Stimulated activated CD8-positive, alpha-beta memory T cell treated with anti-CD3 and anti-CD28 coated beads, Interleukin-15, amount 100 ng/mL, for 48 hours (primary cell): ENCODE measurements at regions not wholly inside any gene's neighbourhood (a gene's known extent, or its start where the extent isn't known, plus 50 kb on each side); places are given as distances from the start of the nearest gene placed in this dataset.
"Not testable (repeated sequence)": the region's sequence is repeated elsewhere in the genome, so short reads cannot be mapped to it uniquely, and the experiment has no call there.

ENCODE experiments used
- DNase-seq, 2 donors: peaks; one replicate each; pipeline ENCODE4 v3.0.0-alpha.2; 2020; ENCODE audit warnings: low read depth in 2 of 2

DNA sequence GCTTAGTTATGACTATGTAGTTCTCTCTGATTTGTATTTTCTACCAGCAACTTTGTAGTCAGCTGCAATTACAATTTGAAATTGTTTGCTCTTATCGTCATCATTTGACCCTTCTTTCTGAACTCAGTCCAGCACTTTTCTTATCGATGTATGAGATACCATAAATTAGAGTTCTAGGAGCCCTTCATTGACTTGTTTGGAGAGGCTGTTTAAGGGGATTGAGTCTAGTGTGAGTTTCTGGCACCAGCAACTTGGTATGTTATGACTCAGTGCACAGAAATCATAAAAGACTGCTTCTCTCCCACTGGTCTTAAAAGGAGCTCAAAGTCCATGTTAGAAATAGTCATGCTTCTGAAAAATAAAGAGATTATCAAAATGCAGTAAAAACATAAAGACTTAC, 190.3 kb downstream of the TENT5A start:
- DNase-seq = no peak

DNA sequence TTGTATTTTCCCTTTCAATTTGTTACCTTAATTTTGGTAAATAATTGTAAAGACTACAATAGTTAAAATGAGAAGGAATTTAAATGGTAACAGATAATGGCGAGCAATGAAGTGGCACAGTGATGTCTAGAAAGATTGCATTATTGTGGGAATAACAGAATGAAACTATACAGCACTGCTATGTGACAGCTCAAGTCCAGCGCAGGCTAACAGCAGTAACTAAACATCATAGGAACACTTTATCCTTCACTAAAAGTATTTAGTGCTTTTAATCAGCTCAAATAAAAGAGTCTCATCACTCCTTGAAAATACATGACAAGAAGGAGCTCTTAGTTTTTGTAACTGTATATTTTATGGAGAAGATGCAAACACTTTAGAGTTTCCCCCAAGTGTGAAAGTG, 190.8 kb downstream of the TENT5A start:
- DNase-seq = no peak

DNA sequence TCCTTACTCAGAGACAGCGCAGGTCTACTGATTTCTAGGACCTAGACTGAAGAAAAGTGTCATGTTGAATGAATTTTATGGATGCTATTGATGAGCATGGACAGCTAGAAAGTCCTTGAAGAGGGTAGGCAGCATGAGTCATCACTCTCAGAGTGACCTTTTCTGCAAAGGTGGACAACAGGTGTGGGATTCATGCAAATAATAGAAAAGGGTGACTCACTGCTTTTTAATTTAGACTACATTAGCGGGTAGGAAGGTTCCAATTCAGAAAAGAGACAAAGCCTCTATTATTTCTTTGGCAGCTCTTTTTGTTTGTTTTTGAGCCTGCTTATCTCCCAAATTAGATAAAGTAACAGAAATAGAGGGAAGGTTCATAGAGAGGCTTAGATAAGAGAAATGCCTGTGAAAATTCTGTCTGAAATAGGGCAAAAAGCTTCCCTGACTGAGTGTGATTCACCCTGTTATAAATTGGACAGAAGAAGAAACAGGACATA, 191.4 kb downstream of the TENT5A start:
- DNase-seq = no peak

- DNase-seq = no peak
Observed at GRCh38 chr6:81557811-81558210, 194.7 kb downstream of the TENT5A start.

DNA sequence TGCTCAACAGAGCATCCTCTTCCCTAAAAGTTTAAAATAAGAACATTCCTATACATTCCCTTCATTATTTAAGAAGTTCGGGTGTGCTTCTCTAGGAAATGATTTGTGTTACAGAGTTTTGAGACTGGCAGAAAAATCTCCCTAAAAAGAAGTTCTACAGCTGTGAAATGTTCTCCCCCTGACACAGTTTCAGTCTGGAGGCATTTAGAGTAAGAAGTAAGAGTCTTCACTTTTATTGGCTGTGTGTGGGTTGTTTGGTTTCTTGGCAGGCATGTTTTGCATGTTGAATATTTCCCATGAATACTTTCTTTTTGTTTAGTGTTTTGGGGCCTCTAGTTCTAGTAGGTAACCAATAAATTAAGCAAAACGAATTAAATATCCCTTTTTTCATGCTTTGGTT, 195.9 kb downstream of the TENT5A start:
- no peak for DNase-seq

GRCh38 chr6:81553216-81553615, 199.3 kb downstream of the TENT5A start:
- no peak for DNase-seq

DNA sequence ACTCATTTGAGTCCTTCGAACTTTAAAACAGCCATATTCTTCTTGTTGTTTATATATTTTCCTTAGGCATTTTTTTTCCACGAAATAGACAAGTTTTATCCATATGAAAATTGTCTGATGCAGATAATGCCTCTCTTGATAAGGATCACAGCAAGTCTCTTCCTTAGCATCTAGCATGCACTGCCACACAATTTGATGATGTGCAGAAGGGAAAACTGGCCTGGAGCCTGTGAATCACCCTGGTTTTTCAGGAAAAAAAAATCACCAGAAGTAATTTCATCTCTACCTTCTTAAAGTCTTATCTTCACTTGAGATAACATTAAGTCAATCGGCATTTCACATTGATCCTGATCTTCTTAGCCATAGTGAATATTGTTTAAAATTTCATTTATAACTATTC, 199.8 kb downstream of the TENT5A start:
- DNase-seq = no peak

DNA sequence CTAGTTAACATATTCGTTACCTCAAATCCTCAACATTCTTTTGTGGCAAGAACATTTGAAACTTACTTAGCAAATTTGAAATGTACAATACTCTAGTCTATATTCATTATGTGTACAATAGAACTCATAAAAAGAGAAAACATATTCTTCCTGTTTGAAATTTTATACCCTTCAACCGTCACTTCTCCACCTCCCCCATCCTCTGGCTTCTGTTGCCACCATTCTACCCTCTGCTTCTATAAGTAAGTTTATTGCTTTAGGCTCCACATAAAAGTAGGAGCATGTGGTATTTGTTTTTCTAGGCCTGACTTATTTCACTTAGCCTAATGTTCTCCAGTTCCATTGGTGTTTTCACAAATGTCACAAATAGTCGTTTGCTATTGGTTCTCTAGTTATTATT, 205.3 kb downstream of the TENT5A start:
- no peak for DNase-seq

GRCh38 chr6:81534934-81535465, 217.5 kb downstream of the TENT5A start:
- DNase-seq = no peak

DNA sequence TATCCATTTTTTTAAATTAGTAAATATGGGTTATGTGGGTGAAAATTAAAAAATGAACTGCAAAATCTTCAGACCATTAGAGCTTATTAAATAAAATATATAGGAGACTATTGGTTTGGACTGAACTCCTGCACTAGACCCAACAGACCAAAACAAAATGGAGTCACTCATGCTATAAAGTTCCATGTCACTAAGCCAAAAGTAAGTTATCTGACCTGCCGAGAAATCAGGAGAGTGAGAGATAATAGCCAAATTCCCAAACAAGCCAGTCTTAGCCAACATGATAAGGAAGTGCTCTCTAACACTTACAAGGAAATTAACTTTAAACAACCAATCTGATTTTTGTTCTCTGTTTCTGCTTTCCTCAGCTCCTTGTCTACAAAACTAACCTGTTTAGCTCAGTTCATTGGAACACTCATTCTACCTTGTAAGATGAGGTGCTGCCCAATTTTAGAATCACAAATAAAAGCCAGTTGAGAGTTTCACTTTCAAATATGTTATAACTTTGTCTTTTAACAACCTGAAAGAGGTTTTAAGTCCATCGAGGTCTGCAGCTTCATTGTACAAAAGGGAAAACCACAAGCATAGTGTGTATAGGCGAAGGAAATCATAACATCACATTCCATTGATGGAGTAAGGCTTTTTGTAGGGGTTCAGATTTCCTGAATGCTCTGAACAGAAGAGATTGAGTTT, 220.5 kb downstream of the TENT5A start:
- DNase-seq = no peak

- DNase-seq = no peak
Observed at GRCh38 chr6:81517455-81517854, 235.0 kb downstream of the TENT5A start.

- no peak for DNase-seq
Observed at GRCh38 chr6:81515562-81516453, 236.7 kb downstream of the TENT5A start.

- DNase-seq = not testable (repeated sequence)
Observed at GRCh38 chr6:81514195-81514594, 238.3 kb downstream of the TENT5A start.

DNA sequence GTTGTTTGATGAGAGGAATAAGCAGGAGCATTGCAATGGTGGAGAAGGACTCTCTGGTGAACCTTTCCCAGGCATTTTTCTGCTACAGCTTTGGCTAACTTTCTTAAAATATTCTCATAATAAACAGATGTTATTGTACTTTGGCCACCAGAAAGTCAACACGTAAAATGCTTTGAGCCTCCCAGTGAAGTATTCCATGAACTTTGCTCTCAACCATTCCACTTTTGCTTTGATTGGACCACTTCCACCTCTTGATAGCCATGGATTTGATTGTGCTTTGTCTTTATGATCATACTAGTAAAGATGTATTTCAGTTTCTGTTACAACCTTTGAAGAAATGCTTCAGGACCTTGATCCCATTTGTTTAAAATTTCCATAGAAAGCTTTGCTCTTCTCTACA, 241.1 kb downstream of the TENT5A start:
- no peak for DNase-seq

DNA sequence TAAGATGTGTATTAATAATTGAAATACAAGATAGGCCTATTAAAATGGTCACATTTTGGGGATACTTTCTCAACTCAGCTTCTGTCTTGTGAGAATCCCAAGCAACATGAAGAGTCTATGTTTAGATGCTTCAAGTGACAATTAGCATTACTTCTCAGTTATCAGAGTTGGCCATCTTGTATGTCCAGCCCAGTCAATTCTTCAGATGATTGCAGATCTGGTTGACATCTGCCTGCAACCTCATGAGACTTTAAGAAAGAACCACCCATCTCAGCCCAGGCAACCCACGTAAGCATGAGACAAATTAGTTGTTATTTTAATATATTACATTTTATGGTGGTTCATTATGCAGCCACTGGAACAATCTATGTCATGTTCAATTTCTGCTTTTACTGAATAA, 256.5 kb downstream of the TENT5A start:
- no peak for DNase-seq

DNA sequence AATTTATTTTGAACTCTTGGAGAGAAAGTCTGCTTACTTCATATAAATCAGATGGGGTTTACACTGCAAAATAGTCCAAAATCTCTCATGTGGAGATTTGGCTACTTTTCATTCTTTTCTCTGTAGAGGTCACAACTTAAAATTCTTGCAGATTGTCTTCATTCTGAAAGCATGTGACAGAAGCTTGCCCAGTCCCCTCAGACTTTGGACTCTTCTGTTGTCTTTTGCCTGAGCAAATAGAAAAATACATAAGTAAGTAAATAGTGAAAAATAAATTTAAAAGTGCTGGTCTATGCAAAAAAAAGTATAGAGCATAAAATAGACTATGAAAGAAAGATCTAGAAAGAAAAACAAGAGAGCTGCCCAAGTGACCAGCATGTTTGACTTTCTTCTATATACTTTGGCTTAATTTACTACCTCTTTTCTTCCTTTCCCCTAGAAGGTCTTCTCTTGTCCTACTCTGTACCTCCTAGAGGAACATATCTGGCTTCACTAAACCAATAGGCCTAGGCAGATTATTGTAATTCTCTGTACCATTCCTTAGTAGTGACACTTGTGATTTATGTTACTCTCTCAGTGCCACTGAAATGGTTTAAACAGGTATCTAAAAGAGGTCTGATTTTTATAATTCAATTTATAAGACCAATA, 260.9 kb downstream of the TENT5A start:
- no peak for DNase-seq

DNA sequence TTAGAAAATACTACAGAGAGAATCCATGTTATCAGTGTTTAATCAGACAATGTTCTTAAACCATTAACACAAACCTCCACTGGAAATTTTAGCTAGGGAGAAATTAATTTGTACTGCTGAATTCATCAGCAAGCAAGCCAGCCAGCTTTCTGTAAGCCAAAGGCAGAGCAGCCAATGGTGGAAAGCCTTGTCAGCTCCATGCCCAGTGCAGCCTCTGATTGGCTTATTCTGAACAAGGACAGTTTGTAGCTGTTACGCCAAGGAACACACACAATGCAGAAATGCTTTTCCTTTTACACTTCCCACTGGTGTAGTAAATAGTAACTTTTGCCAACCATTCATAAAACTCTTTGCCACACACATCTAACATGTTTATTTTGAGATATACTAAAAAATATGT, 265.0 kb downstream of the TENT5A start:
- DNase-seq = no peak

DNA sequence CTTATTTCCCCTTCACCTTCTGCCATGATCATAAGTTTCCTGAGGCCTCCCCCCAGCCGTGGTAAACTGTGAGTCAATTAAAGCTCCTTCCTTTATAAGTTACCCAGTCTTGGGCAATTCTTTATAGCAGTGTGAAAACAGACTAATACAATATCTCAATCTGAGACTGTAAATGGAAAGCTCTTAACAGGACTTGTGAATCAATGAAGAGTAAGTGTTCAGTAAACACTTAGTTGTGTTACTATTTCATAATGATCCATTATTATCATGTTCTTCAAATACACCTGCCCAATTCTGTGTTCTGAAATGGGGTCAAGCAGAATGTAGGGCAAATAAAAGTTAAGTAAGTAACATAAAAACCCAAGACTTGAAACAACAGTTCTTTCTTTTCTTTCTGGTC, 266.2 kb downstream of the TENT5A start:
- no peak for DNase-seq

DNA sequence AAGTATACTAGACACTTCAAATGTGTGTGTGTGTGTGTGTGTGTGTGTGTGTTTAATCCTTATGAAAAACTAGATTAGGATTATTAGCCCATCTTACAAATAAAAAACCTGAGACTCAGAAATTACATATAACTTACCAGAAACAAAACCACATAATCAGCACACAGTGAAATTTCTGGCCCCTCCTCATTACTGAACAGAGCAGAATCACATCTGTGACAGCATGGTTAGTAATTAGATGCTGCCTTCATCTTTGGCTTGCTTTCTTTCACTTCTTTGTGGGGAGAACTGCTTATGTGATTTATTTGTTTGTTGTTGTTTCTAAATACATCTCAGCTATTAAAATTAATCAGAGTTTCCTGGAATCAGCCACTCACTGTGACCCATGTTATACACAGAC, 267.1 kb downstream of the TENT5A start:
- DNase-seq = no peak

GRCh38 chr6:81484251-81484650, 268.2 kb downstream of the TENT5A start:
- no peak for DNase-seq

DNA sequence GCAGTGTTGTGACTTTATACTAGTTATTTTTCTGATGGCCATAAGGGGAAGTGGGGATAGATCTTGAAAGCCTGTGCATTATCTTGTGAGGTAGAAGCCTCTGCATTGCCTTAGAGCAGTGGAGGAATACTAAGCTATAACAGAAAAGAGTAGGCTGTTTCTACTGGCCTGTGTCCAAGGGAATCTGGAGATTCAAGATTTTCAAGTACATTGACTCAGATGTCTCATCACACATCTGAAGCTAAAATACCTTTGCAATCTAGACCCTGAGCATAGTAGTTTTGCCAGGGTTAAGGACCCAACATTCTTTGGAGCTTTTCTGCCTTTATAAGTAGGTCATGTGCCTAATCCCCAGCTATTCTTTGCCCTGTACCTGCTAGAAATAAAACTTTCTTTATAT, 272.3 kb downstream of the TENT5A start:
- no peak for DNase-seq

GRCh38 chr6:81476881-81477280, 275.6 kb downstream of the TENT5A start:
- DNase-seq = no peak
